Glomerular endothelial cell (primary cell): ENCODE measurements at regions not wholly inside any gene's neighbourhood (a gene's known extent, or its start where the extent isn't known, plus 50 kb on each side); places are given as distances from the start of the nearest gene placed in this dataset.
"Not testable (repeated sequence)": the region's sequence is repeated elsewhere in the genome, so short reads cannot be mapped to it uniquely, and the experiment has no call there.

Experiments
- DNase-seq: peaks from one replicate; pipeline ENCODE4 v3.0.0-alpha.2; 2011; ENCODE audit warnings: low read depth, low spot score; ENCODE audit errors: extremely low read depth

DNA sequence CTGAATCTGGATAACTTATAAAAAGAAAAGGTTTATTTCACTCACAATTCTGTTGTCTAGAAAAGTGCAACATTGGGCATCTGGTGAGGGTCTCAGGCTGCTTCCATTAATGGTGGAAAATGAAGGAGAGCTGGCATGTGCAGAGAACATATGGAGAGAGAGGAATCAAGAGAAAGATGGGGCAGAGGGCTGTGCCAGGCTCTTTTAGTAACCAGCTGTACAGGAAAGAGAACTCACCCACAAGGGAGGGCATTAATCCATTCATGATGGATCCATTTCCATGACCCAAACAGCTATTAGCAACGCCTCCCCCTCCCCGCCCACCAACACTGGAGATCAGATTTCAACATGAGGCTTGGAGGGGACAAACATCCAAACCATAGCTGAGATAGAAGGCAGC lies 61.7 kb upstream of the LYZL1 start:
- DNase-seq: no peak

- no peak for DNase-seq
Observed at GRCh38 chr10:29228562-29228961, 60.3 kb upstream of the LYZL1 start.

- DNase-seq: no peak
Observed at GRCh38 chr10:29229258-29229705, 59.6 kb upstream of the LYZL1 start.

GRCh38 chr10:29236910-29237309 lies 52.0 kb upstream of the LYZL1 start:
- not testable (repeated sequence) for DNase-seq

DNA sequence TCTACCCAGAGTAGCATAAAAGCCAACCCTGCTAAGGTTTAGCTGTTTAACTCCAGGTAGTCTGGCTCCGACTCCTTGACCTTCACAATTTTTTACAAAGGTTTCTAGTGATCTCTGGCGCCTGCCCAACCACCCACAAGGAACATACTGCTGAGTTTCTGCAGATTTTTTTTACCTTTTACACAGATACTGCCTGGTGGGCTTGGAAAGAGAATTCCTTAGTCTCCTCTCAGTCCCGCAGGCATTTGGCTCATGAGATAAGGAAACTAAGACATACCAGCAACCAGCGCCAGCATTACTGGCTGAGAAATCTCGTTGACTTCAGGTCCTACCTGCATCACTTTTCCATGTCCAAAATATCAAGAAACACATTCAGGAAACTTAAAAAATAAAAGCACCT lies 51.1 kb upstream of the LYZL1 start:
- DNase-seq: no peak

- DNase-seq: no peak
Observed at GRCh38 chr10:29238523-29239135, 50.2 kb upstream of the LYZL1 start.
